ENCODE measurements at regions not wholly inside any gene's neighbourhood (a gene's known extent, or its start where the extent isn't known, plus 50 kb on each side); places are given as distances from the start of the nearest gene placed in this dataset.

DNA sequence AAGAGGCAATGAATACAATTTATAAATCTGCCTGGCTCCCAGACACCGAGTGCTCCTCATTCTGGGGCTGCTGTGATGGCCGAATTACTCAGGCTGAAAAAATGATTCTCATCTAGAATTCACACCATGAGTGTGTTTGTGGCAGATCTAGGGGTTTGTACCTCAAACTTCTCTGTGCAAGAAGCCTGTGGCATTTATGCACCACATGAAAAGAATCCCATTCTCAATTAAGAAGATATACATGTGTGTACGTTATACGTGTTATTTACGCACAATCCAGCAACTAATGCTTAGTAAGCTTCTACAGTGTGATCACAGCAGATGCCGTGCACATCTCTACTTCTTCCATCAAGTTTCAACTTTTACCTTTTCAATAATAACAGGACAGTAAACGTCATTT, 476.8 kb downstream of the SHQ1 start:
- no peak overlapping the region for H3K27ac ChIP-seq (replicated peaks in 1 of 4)
- TF ChIP-seq POLR2A (IDR thresholded peaks at IDR 0.05; ENCODE audit: low read depth) (no peak), EP300 (IDR thresholded peaks at IDR 0.05) (no peak), POLR2AphosphoS5 (IDR thresholded peaks at IDR 0.05) (no peak)
- TF ChIP-seq, protein P1, sequence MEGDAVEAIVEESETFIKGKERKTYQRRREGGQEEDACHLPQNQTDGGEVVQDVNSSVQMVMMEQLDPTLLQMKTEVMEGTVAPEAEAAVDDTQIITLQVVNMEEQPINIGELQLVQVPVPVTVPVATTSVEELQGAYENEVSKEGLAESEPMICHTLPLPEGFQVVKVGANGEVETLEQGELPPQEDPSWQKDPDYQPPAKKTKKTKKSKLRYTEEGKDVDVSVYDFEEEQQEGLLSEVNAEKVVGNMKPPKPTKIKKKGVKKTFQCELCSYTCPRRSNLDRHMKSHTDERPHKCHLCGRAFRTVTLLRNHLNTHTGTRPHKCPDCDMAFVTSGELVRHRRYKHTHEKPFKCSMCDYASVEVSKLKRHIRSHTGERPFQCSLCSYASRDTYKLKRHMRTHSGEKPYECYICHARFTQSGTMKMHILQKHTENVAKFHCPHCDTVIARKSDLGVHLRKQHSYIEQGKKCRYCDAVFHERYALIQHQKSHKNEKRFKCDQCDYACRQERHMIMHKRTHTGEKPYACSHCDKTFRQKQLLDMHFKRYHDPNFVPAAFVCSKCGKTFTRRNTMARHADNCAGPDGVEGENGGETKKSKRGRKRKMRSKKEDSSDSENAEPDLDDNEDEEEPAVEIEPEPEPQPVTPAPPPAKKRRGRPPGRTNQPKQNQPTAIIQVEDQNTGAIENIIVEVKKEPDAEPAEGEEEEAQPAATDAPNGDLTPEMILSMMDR (IDR thresholded peaks at IDR 0.05): no peak
- no peaks in the 10 kb centered on the region for H3K27me3 ChIP-seq
- DNase-seq (ENCODE audit: extremely low spot score): no peak
- H3K4me3 ChIP-seq: no peak overlapping the region
- no peaks in the 10 kb centered on the region for H3K9me3 ChIP-seq
- no peaks in the 10 kb centered on the region for H3K36me3 ChIP-seq
- WGBS: 90% methylated on average over 7 of the region's 7 CpGs
- intact Hi-C loops (cut with DNase I): no loop called here
- peaks cover 0 to 14% (median 10%) of the 10 kb centered on the region in 4 donors for H3K4me1 ChIP-seq

DNA sequence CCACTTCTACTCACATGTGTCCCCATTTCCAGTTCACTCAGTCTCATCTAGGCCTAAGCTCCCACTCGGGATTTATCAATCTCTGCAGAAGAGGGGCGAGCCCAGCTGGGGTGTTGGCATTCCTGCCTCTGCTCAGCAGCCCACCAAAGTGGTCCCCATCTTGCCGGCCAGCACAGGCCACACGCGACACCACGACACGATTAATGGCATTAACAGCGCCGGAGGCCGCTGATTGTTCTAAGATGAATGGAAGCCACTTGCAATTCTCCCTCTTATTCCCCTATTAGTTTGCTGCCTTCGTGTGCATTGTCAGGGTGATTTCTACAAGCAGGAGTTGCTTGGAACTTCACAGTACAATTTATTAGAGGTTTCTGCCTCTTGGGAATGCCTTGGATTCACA, 477.3 kb downstream of the SHQ1 start:
- intact Hi-C loops (cut with DNase I): no loop called here
- Histone ChIP-seq H3K27ac (replicated peaks in 1 of 4) (no peak overlapping the region), H3K27me3 (no peaks in the 10 kb centered on the region), H3K4me3 (no peak overlapping the region), H3K9me3 (no peaks in the 10 kb centered on the region), H3K36me3 (no peaks in the 10 kb centered on the region), H3K4me1 (peaks cover 0 to 14% (median 10%) of the 10 kb centered on the region in 4 donors)
- DNase-seq (ENCODE audit: extremely low spot score): no peak
- WGBS: 92% methylated on average over 11 of the region's 11 CpGs
- TF ChIP-seq POLR2A (IDR thresholded peaks at IDR 0.05; ENCODE audit: low read depth) (no peak), POLR2AphosphoS5 (IDR thresholded peaks at IDR 0.05) (no peak), EP300 (IDR thresholded peaks at IDR 0.05) (no peak)
- TF ChIP-seq, protein P1 (IDR thresholded peaks at IDR 0.05): no peak

DNA sequence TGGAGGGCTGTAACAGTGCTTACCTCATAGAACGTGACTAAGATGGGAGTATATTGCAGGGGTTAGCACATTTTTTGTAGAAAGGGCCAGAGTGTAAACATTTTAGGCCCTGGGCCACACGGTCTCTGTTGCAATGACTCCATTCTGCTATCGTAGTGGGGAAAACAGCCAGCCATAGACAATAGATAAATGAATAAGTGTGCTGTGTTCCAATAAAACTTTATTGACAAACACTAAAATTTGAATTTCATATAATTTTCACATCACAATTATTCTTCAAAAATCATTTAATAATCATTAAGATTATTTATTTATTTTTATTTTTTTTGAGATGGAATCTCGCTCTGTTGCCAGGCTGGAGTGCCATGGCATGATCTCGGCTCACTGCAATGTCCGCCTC, 478.6 kb downstream of the SHQ1 start:
- WGBS: 81% methylated on average over 6 of the region's 6 CpGs

DNA sequence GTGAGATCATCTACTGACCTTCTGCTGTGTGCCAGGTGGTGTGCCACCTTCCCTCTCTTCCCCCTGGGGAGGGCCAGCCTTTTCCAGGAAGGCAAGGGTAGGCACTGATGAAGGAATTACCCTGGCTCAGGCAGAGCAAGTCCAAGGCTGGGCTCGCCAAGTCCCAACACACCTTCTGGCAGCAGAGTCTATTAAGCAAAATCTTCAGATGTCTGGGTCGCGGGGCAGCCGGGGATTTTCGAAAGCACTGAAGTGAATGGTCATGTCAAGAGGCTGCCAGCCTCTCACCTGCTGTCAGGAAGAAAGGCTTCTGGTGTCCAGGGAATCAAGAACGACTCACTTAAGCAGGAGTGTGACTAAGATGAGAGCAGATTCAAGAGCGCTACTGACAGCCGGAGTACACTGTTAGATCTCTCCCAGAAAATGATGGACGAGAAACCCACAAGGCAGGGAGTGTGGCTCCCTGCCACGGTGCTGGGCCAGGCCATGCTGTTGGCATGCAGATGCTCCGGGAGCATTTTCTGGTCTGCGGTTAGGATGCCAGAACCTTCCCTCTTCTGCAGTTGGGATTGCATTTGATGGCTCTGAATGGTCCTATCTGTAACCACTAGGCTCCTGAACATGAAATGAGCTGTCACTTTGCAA, 479.8 kb downstream of the SHQ1 start:
- H3K27ac ChIP-seq (replicated peaks in 1 of 4): no peak overlapping the region
- intact Hi-C loops (cut with DNase I): no loop called here
- peaks cover 0 to 9% (median 7%) of the 10 kb centered on the region in 4 donors for H3K4me1 ChIP-seq
- no peak for DNase-seq (ENCODE audit: extremely low spot score)
- H3K9me3 ChIP-seq: no peaks in the 10 kb centered on the region
- no peaks in the 10 kb centered on the region for H3K36me3 ChIP-seq
- no peak for TF ChIP-seq POLR2A (IDR thresholded peaks at IDR 0.05; ENCODE audit: low read depth)
- no peak for TF ChIP-seq POLR2AphosphoS5 (IDR thresholded peaks at IDR 0.05)
- TF ChIP-seq EP300 (IDR thresholded peaks at IDR 0.05): no peak
- TF ChIP-seq, protein P1 (IDR thresholded peaks at IDR 0.05): no peak
- H3K27me3 ChIP-seq: no peaks in the 10 kb centered on the region
- no peak overlapping the region for H3K4me3 ChIP-seq
- WGBS: 60% methylated on average over 12 of the region's 12 CpGs

More for the DNA sequence above, 478.6 kb downstream of the SHQ1 start:
- H3K4me1 ChIP-seq: peaks cover 0 to 9% (median 7%) of the 10 kb centered on the region in 4 donors
- no peaks in the 10 kb centered on the region for H3K9me3 ChIP-seq
- H3K4me3 ChIP-seq: no peak overlapping the region
- TF ChIP-seq, protein P1 (IDR thresholded peaks at IDR 0.05): no peak
- TF ChIP-seq POLR2AphosphoS5 (IDR thresholded peaks at IDR 0.05) (no peak), POLR2A (IDR thresholded peaks at IDR 0.05; ENCODE audit: low read depth) (no peak), EP300 (IDR thresholded peaks at IDR 0.05) (no peak)
- H3K27me3 ChIP-seq: no peaks in the 10 kb centered on the region
- no peak for DNase-seq (ENCODE audit: extremely low spot score)
- H3K27ac ChIP-seq (replicated peaks in 1 of 4): no peak overlapping the region
- intact Hi-C loops (cut with DNase I): no loop called here
- H3K36me3 ChIP-seq: no peaks in the 10 kb centered on the region

DNA sequence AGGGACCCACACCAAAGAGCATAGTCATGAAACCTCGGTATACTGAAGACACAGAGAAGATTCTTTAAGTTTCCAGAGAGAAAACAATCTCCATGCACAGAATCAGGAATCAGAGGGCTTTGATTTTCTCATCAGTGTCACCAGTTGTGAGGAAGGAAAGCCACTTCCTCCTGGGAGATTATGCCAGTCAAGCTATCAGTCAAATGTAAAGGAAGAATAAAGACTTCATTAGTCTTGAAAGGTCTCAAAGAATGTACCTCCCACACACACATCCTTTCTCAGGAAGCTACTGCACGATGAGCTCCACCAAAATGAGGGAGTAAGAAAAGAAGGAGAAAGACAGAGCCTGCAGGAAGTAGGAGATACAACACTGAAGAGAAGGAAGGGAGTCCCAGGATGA, 486.3 kb downstream of the SHQ1 start:
- DNase-seq (ENCODE audit: extremely low spot score): no peak
- TF ChIP-seq EP300 (IDR thresholded peaks at IDR 0.05) (no peak), POLR2AphosphoS5 (IDR thresholded peaks at IDR 0.05) (no peak), POLR2A (IDR thresholded peaks at IDR 0.05; ENCODE audit: low read depth) (no peak)
- TF ChIP-seq, protein P1 (IDR thresholded peaks at IDR 0.05): no peak

More for the DNA sequence above, 486.3 kb downstream of the SHQ1 start:
- no peak overlapping the region for H3K4me3 ChIP-seq
- intact Hi-C loops (cut with DNase I): no loop called here
- H3K36me3 ChIP-seq: no peaks in the 10 kb centered on the region
- no peaks in the 10 kb centered on the region for H3K27me3 ChIP-seq
- H3K4me1 ChIP-seq: no peaks in the 10 kb centered on the region
- no peaks in the 10 kb centered on the region for H3K9me3 ChIP-seq
- 65% methylated on average over 2 of the region's 2 CpGs for WGBS
- no peak overlapping the region for H3K27ac ChIP-seq (replicated peaks in 1 of 4)

Data from esophagus muscularis mucosa (tissue), 4 donors.